NT2/D1 (cell line): ENCODE measurements at regions not wholly inside any gene's neighbourhood (a gene's known extent, or its start where the extent isn't known, plus 50 kb on each side); places are given as distances from the start of the nearest gene placed in this dataset.

Experiments
- SUZ12 ChIP-seq: IDR thresholded peaks from 2 replicates; pipeline ENCODE4 v1.6.1; 2011; ENCODE audit not compliant: insufficient read length, insufficient read depth; ENCODE audit errors: extremely low read depth
- YY1 ChIP-seq: IDR thresholded peaks from 2 replicates; pipeline ENCODE4 v1.6.1; 2011; ENCODE audit not compliant: insufficient read length, insufficient read depth
- ZNF274 ChIP-seq: IDR thresholded peaks from 2 replicates; pipeline ENCODE4 v1.6.1; 2011; ENCODE audit warnings: mild to moderate bottlenecking, low read depth, low read length

- TF ChIP-seq SUZ12 (no peak), ZNF274 (no peak), YY1 (no peak)
Observed at GRCh38 chr1:101550581-101550980, 313.8 kb downstream of the S1PR1 start.
